ENCODE measurements at regions not wholly inside any gene's neighbourhood (a gene's known extent, or its start where the extent isn't known, plus 50 kb on each side); places are given as distances from the start of the nearest gene placed in this dataset.

GRCh38 chr16:59773330-59773729, 1039.2 kb upstream of the GOT2 start:
- no peak for TF ChIP-seq CTCF (IDR thresholded peaks at IDR 0.05)
- TF ChIP-seq POLR2A (IDR thresholded peaks at IDR 0.05) = no peak
